ENCODE measurements at regions not wholly inside any gene's neighbourhood (a gene's known extent, or its start where the extent isn't known, plus 50 kb on each side); places are given as distances from the start of the nearest gene placed in this dataset.

DNA sequence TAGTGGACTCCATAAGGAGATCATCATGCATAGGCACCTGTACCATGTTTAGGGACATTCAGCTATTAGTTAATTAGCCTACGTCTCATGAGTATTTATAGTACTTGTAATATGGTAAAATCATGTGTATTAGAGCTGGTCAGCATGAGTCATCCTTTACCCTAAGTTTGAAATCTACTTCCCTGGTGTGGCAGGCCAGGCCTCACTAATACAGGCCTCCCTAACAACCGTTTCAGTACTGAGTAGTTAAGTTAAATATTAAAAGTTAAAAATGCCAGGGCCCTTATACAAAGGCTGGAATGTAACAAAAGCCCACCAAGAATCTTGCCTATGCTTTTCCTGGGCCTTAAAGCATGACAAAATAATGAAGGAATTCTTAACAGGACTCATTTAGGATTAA is 356.3 kb upstream of the DPYD start:
- DNase-seq = no peak

DNA sequence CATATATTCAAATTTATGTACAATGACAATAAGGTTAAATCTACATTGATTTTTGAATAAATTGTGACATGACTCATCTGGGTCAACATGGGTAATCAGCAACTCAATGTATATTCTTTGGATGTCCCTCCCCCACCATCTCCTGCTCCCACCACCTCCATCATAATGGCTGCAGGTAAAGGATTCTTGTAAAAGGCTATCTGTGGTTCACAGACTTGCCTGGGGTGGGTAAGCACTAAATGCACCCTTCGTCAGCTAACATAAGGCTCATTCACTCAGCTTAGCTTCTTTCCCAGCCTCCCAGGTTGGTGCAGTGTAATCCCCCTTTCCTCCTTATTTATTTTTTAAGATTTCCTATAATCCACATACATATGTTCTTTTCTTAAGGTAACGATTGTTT is 355.7 kb upstream of the DPYD start:
- DNase-seq = no peak

DNA sequence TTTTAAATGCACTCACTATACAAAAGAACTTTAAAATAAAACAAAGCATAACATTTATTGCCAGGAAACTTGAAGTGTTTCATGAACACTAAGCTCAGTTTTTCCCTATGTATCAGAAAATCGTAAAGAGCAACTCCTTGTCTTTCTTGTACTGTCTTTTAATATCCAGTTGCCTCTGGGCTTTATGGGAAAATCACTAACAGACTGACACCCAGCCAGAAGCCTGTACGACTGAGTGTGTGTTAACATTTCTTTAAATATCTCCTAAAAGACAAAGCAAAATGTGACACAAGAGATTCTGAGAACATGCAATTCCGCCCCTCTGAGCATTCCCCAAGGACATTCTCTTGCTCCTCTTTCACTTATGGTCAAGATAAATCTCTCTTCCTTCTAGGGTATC is 347.5 kb upstream of the DPYD start:
- no peak for DNase-seq

DNA sequence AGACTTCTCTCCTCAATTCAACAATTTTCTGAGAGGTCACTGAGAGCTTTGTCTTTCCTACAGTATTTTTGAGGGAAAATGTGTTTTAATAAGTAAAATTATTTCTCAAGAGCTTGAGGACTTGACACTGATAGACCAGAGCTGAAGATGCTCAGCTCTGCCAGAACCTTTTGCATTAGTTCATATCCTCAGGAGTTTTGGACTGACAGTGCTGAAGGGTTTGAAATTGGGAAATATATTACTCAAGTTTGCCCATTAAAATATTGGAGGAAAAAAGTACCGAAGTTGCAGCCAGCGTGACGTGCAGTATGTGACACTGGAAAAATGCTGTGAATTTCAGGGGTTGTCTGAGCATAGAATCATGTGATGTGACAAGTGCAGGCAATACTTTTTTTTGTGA is 346.6 kb upstream of the DPYD start:
- DNase-seq = no peak

DNA sequence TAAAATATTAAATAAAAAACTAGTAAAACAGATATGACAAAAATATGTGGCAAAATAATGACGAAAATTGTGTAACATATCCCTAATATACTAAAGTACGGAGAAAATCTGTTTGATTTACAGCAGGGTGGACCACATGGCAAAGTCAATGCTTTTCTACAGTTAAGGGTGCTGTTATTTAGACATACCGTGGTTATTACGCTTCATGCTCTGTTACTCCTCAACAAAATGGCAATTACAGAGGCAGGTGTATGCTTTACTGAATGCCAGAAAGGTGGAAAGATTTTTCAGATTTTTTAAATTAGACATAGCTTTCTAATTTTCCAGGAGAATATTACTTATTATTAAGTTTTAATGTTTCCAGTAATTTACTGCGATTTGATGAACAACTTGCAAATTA is 343.9 kb upstream of the DPYD start:
- no peak for DNase-seq

DNA sequence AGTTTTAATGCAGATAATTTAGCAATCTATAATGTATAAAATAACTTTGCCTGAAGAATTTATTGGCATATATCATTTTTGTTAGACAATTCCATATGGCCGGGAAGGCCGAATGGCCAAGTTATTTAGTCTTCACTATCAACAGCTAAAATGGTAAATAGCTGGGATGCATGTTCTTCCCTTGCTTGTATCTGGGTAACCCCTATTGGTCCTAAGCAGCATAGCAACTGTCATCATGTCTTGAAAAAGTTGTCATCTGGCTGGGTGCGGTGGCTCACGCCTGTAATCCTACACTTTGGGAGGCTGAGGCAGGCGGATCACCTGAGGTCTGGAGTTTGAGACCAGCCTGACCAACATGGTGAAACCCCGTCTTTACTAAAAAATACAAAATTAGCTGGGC is 340.0 kb upstream of the DPYD start:
- DNase-seq = no peak

DNA sequence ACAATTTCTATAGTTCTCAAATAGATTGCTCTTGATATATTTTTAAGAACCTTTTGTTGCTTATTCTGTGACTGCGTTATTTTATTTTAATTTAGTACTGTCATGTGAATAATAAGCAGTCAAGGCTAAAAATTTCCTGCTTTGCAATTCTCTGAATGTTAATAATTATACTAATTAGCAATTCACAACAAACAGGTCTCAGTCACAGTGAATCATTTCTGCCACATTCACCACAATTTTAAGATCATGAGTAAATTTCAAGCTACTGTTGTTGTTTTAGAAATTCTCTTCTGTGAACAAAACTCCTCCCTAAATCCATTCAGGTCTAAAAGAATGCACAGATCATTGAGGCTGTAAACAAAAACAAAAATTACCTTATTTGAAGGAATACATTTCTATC is 339.6 kb upstream of the DPYD start:
- DNase-seq = no peak

DNA sequence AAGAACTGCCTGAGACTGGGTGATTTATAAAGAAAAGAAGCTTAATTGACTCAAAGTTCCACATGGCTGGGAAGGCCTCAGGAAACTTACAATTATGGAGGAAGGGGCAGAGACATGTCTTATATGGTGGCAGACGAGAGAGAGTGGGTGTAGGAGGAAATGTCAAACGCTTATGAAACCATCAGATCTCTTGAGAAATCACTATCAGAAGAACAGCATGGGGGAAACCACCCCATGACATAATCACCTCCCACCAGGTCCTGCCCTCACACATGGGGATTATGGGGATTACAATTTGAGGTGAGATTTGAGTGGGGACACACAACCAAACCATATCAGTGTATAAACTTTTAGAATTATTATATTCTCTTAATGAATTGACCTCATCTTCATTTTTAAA is 335.9 kb upstream of the DPYD start:
- no peak for DNase-seq

DNA sequence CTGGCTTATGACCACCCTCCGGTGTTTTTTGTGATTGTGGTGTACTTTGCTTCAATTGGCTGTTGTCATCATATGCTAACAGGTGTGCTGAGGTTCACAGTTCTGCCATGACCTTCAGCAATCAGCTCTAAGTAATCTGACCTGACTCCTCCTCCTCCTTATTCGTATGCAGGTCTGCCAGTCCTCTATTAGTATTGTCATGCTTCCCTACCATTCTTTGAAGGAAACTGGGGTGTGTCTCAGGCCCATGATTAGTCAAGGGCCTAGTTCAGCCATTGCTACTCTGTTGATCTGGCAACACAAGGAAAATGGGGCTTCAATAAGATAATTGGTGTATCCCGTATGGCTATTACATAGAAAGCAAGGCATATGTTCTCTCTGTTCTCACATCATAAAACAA is 332.3 kb upstream of the DPYD start:
- no peak for DNase-seq

DNA sequence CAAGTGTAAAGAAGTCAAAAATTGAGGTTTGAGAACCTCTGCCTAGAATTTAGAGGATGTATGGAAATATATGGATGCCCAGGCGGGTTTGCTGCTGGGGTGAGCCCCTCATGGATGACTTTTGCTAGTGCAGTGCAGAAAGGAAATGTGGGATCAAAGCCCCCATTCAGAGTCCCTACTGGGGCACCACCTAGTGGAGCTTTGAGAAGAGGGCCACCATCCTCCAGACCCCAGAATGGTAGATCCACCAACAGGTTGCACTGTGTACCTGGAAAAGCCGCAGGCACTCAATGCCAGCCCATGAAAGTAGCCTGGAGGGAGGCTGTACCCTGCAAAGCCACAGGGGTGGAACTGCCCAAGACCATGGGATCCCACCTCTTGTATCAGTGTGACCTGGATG is 330.7 kb upstream of the DPYD start:
- DNase-seq = no peak

DNA sequence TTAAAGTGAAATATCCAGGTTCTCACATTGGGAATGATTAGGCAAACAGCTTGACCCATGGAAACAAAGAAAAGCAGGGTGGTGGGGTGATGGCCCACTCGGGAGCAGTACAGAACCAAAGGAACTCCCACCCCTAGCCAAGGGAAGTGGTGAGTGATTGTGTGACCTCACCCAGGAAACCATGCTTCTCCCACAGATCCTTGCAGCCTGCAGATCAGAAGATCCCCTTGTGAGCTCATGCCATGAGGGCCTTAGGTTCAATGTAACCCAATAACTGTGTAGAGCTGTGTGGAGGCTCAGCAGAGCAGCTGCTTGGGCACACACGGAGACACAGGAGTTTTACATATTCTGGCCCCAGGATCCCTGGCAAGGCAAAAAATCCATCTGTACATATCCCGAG is 311.8 kb upstream of the DPYD start:
- no peak for DNase-seq

DNA sequence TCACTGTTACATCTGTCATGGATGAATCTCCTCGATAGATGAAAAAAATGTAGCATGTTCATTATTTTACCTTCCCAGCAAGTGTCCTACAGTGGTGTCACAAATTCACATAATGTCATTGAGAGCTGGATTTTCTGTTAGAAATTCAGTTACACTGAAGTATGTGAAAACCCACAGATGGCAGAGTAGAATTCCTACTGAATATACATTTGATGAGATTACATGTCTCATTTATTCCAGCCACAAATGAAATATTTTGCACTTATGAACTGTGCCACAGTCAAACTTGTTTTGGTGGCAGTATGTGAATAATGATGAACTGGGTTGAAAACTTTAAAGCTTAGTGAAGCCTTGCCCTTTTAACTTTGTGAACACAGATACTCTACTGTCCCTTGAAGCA is 301.9 kb upstream of the DPYD start:
- DNase-seq = no peak

DNA sequence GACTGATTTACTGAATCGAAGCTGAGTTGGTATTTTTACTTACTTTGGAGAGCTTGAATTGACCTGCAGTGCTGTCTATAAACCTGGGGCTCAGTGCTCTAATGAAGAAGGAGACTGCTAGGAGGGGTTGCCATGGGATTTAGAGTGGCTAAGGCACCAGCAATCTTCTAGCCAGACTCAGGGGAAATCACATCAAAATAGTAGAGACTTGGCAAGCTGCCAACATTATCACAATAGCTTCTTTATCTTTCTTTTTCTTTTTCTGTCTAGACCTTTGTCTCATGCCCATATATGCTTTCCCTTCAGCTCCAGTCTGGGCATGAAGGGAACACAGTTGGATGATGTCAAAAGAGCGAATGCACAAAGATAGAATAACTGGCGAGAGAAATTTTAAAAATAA is 301.1 kb upstream of the DPYD start:
- no peak for DNase-seq

DNA sequence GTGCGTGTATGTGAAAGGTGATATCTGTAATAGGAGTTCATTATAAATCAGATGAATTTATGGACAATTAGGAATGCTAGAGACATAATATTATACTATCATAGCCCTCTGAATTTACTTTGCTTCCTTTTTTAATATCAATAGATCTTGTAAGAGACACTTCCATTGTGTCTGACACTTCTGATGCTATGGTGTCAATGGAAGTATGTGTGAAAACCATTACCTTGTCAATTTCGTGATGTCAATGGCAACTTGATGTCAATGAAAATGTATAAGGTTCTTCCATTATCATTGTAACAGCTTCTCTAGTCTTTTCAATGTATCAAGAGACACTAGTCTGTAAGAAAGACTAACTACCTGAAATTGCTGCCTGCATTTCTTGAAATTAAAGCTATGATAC is 296.8 kb upstream of the DPYD start:
- no peak for DNase-seq

DNA sequence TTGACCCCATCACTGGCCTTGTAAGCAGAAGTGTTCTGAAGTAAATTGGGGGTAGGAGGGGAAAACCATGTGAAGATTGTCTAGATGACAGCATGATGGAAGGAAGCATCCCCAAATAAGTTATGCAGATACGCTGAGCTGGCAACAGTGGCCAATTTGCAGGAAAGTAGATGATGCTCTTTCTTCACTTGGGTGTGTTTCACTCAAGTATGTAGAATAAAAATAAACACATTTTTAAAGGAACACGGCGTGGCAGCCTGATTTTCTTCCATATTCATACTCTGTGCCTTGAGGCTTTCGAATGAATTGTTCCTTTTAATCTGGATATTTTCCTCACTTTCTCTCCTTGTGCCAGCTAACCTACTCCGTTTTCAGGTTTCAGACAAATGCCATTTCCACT is 295.5 kb upstream of the DPYD start:
- DNase-seq = no peak

DNA sequence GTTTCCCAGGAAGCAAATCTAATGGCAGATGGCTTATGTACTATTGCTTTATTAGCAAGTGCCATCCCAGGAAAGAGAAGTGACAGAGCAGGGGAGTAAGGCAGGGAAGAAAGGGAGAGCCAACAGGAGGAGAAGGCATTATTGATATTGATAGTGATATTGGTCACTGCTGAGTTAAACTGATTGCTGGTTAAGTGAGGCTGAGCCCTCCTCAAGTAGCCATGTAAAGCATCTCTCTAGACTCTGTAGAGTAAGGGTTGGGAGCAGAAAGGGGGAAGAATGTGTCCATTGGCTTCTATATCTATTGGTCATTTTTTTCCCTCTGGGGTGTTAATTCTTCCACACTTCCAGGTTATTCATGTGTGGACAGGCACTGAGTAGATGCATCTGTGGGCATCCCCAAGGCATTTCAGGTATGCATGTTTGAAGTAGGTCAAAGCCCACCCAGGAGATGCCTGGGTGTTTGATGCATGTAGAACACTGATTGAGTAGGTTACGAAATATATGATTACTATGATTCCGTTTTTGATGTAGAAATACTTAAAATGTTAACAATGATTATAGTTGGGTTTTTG is 290.5 kb upstream of the DPYD start:
- no peak for DNase-seq

DNA sequence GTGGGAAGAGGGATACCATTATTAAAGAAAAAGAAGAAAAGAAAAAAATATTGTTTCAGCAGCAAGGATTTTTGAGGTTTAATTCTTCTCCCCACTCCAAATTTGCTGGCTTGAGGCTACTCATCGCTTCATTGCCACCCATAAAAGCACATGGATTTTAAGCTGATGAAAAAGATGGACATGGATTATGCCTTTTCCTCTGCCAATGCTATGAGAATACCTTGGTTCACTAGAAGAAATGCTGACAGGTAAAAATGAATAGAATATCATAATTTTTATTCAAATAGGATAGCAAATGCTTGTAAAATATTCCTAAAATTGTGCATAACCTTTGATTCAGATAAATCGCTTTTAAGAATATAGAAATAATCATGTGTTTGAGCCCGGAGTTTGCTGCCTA is 289.7 kb upstream of the DPYD start:
- no peak for DNase-seq

DNA sequence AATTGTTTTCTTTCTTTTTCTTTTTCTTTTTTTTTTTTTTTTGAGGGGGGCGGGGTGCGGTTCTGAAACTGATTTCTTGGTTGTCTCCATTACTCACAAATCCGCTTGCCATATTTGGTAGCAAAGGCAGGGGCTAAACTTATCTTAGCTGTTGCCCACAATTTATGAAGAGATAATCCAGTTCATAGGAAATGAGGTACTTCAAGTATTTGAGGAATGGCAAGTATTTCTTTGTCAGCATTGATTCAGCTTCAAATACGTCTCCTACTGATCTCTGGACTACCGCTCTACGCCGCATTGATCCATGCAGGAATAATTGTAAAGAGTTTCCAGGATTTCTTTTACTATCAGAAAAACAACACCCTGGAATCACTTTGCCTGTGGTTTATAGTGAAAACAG is 289.2 kb upstream of the DPYD start:
- DNase-seq = no peak

DNA sequence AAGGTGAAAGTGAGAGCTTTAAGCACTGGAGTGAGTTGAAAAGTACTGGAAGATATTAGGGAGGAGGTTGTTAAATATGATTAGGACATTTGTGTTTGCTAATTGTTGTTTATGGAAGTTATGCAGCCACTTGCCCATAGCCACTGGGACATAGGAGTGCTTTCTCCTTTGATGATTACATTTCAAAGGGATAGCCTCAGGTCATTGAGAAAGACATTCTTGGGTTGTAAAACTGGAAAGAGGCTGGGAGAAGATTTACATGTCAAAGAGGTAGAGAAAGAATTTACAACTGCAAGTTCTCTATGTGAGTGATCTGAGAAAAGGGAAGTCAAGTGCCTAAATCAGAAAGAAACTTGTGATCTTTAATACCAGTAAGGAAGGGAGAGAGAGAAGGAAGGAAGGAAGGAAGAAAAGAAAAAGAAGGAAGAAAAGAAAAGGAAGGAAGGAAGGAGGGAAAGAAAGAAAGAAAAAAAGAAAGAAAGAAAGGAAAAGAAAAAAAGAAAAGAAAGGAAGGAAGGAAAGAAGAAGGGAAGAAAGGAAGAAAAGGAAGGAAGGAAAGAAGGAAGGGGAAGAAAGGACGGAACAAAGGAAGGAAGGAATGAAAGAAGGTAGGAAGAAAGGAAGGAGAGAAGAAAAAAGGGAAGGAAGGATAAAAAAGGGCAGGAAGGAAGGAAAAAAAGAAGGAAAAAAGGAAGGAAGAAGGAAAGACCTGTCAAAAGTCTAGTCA is 284.6 kb upstream of the DPYD start:
- DNase-seq = no peak

DNA sequence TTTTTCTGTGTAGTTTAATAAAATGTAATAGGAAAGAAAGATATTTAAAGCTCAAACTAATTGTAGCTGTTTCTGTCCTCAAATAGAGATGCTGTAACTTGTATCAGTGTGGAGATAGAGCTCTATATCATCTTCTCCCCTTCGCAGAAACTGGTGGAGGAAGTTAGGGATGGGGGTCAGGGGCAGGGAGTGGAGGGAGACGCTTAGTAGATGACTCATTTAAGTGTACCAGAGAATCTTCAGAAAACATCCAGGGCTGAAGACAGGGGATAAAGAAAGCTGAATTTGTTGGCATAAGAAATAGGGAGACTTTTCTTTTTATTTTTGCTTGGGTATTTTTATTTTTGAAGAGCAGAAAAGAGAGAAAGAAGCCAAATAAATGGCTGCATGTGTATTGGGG is 282.6 kb upstream of the DPYD start:
- DNase-seq = no peak

DNA sequence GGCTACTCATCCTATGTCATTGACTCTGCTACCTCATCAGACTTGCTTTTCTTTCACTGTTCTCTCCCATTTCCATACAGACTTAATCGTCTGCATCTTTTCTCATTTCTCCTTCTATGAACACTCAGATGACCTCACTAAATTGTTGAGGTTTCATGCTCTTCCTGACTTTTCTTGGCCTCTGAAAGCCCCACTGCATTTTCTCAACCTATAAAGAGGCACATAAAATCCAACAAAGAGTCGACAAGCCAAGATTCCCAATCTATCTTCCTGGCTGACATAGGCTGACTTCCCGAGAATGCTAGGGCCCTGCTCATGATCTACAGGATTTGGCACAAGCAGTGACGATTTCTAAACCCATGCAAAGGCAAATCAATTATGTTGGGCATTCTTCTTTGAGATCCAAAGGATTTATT is 280.8 kb upstream of the DPYD start:
- no peak for DNase-seq

DNA sequence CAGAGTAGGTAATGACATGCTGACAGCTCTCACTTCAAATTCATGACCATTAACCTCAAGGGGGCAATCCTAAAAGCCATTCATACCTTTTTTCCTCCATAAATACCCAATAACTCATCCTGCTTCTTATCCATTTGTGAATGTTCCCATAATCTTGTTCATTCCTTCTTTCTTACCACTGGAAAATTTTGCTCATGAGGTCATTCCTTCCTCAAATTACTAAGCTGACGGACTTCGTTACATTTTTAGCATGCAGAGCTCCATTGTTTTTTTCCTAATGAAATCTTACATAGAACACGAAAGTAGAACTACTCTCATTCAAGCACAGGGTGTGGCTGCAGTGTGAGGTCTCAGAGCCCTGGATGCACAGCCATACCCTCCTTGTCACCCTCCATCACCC is 276.5 kb upstream of the DPYD start:
- no peak for DNase-seq

DNA sequence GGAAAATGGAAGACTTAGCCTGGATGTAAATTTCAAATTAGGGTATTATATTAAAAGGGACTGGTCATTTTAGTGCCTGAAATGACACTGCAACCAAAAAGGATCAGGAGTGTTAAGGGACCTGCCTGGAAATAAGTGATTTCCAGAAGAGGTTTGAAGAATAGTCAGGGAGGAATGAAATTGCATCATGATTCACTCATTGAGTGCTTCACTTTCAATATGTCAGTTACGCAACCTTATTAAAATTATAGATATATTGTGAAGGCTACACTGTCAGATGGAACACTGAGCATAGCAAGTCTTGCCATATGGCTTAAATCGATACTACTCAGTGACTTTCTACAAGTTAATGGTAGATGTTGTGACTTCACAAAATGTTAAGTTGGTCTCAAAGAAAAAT is 275.2 kb upstream of the DPYD start:
- no peak for DNase-seq

DNA sequence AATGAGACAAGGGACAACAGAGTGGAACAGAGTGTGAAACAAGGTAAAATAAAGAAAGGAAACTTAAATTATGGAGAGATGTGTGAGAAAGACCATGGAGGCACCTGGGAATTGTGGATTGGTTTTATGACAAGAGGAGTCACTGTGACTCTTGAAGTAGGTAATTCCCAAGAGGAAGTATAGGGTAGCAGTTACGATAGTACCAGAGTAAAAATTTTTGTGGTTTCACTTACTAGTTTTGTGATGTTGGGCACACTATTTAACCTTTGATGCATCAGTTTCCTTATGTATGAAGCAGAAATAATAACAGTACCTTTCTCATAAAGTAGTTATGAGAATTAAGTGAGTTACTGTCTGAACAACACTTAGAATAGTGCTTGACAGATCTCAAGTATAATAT is 267.9 kb upstream of the DPYD start:
- no peak for DNase-seq

DNA sequence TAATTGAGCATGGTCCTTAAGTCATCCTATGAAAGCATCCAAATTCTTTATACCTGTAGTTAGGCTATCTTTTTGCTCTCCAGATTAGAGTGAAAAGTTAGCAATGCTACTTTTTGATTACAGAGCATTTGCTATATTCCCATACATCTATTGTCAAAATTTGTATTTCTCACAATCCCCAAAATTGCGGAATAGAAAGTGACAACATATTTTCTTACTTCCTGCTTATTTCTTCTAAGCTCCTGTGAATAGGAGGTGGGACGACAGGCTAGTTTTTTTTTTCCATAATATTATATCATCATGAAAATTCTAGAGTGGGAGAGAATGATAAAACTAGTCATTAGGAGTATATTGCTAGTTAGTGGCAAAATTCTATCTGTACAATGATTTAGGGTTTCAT is 264.0 kb upstream of the DPYD start:
- no peak for DNase-seq

Data from NCI-H1092 treated with DMSO at 0.1 percent for 48 hours (cell line).